Left ventricle myocardium inferior (tissue), 1 donor: ENCODE measurements at regions not wholly inside any gene's neighbourhood (a gene's known extent, or its start where the extent isn't known, plus 50 kb on each side); places are given as distances from the start of the nearest gene placed in this dataset.

ENCODE experiments used
- DNase-seq: peaks from one replicate; pipeline ENCODE4 v3.0.0-alpha.2; 2020
- H3K27ac ChIP-seq: fragments of 200-600 bp; replicated peaks from 2 replicates; pipeline ENCODE4 v1.8.0; 2021
- H3K27me3 ChIP-seq: fragments of 200-600 bp; 2 replicates; pipeline ENCODE4 v1.8.0; 2021; ENCODE audit warnings: low read depth
- H3K36me3 ChIP-seq: fragments of 200-600 bp; 2 replicates; pipeline ENCODE4 v1.8.0; 2021
- H3K4me1 ChIP-seq: fragments of 200-600 bp; 2 replicates; pipeline ENCODE4 v1.8.0; 2021
- H3K4me3 ChIP-seq: fragments of 200-600 bp; 2 replicates; pipeline ENCODE4 v1.8.0; 2021; ENCODE audit warnings: mild to moderate bottlenecking, moderate library complexity
- H3K9me3 ChIP-seq: fragments of 200-600 bp; replicated peaks from 2 replicates; pipeline ENCODE4 v1.8.0; 2021
- intact Hi-C: fragments of 100-400 bp; cut with micrococcal nuclease; formaldehyde crosslinking; loops from one replicate; pipeline ENCODE4 v1.11.0; 2022
- TF ChIP-seq, protein P1 (sequence below): fragments of 200-600 bp; IDR thresholded peaks from 2 replicates; pipeline ENCODE4 v1.8.0; 2021; ENCODE audit warnings: antibody characterized with exemption, mild to moderate bottlenecking, borderline replicate concordance
- donor health status: DM: no; HTN: yes; CAD: no; lungs with severe emphysema.

DNA sequence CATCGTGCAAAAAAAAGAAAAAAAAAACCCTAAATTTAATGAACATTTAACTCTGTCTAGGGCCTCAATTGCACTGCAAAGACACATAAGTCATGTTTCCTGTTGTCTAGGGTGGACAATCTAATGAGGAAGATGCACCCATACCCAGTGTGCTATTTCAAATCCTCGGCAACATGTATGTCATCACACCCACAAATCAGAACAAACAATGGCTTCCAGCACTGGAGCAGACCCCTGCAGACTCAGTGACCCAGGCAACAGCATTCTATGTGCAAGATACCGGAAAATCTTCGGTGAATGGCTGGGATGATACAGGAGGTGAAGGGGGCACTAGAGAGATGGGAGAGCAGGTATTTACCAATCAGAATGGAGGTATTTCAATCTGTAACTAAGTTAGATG, 221.7 kb upstream of the XYLT1 start:
- no peaks in the 10 kb centered on the region for H3K36me3 ChIP-seq
- no peak overlapping the region for H3K27ac ChIP-seq
- no peaks in the 10 kb centered on the region for H3K9me3 ChIP-seq
- H3K4me3 ChIP-seq = no peak overlapping the region
- no peak for DNase-seq
- intact Hi-C loops = no loop called here
- H3K4me1 ChIP-seq = no peaks in the 10 kb centered on the region
- TF ChIP-seq, protein P1, sequence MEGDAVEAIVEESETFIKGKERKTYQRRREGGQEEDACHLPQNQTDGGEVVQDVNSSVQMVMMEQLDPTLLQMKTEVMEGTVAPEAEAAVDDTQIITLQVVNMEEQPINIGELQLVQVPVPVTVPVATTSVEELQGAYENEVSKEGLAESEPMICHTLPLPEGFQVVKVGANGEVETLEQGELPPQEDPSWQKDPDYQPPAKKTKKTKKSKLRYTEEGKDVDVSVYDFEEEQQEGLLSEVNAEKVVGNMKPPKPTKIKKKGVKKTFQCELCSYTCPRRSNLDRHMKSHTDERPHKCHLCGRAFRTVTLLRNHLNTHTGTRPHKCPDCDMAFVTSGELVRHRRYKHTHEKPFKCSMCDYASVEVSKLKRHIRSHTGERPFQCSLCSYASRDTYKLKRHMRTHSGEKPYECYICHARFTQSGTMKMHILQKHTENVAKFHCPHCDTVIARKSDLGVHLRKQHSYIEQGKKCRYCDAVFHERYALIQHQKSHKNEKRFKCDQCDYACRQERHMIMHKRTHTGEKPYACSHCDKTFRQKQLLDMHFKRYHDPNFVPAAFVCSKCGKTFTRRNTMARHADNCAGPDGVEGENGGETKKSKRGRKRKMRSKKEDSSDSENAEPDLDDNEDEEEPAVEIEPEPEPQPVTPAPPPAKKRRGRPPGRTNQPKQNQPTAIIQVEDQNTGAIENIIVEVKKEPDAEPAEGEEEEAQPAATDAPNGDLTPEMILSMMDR = no peak
- H3K27me3 ChIP-seq = peaks cover 22% of the 10 kb centered on the region

DNA sequence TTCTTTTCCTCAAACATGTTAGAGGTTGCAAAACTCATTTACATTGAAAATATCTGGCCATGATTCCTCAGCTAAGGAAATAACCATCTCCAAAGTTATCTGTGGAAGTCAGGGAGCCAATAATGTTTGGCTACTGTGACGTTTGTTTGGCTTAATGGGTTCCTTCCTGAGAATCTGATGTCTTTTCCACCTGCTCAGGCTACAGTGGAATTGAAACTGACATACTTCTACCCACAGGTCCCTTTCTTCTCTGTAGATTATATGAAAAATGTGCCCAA, 221.1 kb upstream of the XYLT1 start:
- TF ChIP-seq, protein P1 = no peak
- H3K27me3 ChIP-seq = peaks cover 22% of the 10 kb centered on the region
- no peak overlapping the region for H3K4me3 ChIP-seq
- no peaks in the 10 kb centered on the region for H3K9me3 ChIP-seq
- no peak overlapping the region for H3K27ac ChIP-seq
- intact Hi-C loops = no loop called here
- H3K36me3 ChIP-seq = no peaks in the 10 kb centered on the region
- DNase-seq = no peak
- no peaks in the 10 kb centered on the region for H3K4me1 ChIP-seq

DNA sequence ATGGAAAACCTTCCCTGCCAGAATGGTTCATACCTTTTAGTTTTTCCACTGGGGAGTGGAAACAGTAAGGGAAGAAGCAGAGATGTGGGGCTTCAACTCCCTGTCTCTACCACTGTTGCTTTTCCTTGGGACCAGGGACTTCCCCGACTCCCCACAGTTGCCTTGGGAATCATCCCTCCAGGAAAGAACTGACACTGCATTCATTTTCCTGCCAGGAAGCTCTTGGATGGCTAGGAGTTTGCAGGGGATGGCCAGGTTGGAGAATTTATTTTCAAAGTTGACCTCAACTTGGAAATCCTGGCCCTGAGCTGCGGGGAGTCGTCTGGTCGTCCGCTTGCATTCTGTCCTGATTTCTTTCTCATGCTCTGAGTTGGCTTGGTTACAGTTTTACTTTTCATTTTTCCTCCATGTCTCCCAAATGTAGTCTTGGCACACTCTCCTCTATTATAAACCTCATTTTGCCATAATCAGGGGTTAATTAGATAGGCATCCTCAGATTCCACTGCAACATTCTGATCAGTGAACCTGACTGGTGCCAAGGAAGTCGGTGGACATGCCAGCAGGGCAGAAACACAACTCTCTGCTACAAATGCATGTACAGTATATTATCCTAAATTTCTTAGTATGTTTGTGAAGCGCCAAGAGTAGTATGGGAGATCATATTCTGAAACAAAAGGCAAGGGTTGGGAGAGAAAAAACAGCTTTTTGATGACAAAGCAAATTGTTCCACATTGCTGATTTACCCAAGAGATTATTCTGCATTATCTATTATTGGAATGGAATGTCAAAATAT, 220.5 kb upstream of the XYLT1 start:
- TF ChIP-seq, protein P1 = no peak
- peaks cover 22% of the 10 kb centered on the region for H3K27me3 ChIP-seq
- DNase-seq = no peak
- H3K27ac ChIP-seq = no peak overlapping the region
- H3K9me3 ChIP-seq = no peaks in the 10 kb centered on the region
- no peaks in the 10 kb centered on the region for H3K36me3 ChIP-seq
- H3K4me1 ChIP-seq = no peaks in the 10 kb centered on the region
- H3K4me3 ChIP-seq = no peak overlapping the region
- intact Hi-C loops = no loop called here

DNA sequence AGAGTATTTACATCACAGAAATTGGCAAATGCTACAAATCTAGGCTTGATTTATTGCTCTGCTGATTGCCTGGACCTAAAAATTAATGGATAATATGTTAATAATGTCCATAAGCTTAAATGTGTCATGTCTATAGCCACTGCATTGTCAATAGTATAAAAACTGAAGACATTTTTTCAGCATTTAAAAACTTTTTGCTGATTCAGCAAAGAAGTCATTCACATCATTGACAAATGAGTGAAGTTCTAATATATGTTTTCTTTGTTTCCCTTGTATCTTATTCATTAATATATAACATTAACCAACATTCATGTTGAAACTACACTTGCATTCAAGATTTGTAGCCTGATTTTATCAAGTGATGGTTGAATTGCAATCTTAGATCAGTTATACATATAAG, 214.7 kb upstream of the XYLT1 start:
- Histone ChIP-seq H3K4me1 (no peaks in the 10 kb centered on the region), H3K9me3 (peaks cover 5% of the 10 kb centered on the region), H3K27me3 (peaks cover 14% of the 10 kb centered on the region), H3K27ac (no peak overlapping the region), H3K36me3 (no peaks in the 10 kb centered on the region), H3K4me3 (no peak overlapping the region)
- DNase-seq = no peak
- TF ChIP-seq, protein P1 = no peak
- intact Hi-C loops = no loop called here

DNA sequence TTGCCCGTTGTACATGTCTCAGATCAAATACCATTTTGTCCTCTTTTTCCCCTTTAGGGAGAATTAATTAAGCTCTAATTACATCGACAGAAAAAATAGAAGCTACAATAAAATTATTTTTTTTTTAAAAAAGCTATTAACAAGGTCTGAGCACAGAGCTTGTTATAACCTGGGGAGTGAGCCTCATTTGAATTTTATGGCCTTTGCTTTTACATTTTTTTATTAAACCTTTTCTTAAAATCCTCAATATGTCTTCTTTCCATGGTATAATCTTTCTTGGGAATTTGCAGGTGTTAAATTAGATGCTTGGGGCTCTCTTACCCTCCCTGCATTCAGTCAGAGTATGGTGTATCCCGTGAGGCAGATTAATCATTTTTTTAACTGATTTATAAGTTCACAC, 212.5 kb upstream of the XYLT1 start:
- Histone ChIP-seq H3K4me1 (no peaks in the 10 kb centered on the region), H3K4me3 (no peak overlapping the region), H3K9me3 (peaks cover 18% of the 10 kb centered on the region), H3K27ac (no peak overlapping the region), H3K36me3 (no peaks in the 10 kb centered on the region), H3K27me3 (peaks cover 5% of the 10 kb centered on the region)
- TF ChIP-seq, protein P1 = no peak
- no peak for DNase-seq
- intact Hi-C loops = no loop called here
